Mucosa of rectum (tissue), 2 donors: ENCODE measurements at regions not wholly inside any gene's neighbourhood (a gene's known extent, or its start where the extent isn't known, plus 50 kb on each side); places are given as distances from the start of the nearest gene placed in this dataset.
"Not testable (repeated sequence)": the region's sequence is repeated elsewhere in the genome, so short reads cannot be mapped to it uniquely, and the experiment has no call there.

Source experiments
- H3K27ac ChIP-seq, 2 donors: one replicate each; pipeline ENCODE4 v1.7.0; 2013; ENCODE audit warnings: inconsistent platforms in 2 of 2, low read depth in 2 of 2, low read length in 2 of 2
- H3K27me3 ChIP-seq, 2 donors: one replicate each; pipeline ENCODE4 v1.7.0; 2013; ENCODE audit warnings: low read length in 2 of 2; ENCODE audit not compliant: control insufficient read depth in 2 of 2, insufficient read depth in 2 of 2
- H3K36me3 ChIP-seq, 2 donors: one replicate each; pipeline ENCODE4 v1.7.0; 2013; ENCODE audit warnings: low read length in 2 of 2; ENCODE audit not compliant: control insufficient read depth in 2 of 2, insufficient read depth in 2 of 2
- H3K4me1 ChIP-seq, 2 donors: one replicate each; pipeline ENCODE4 v1.7.0; 2013; ENCODE audit warnings: low read length in 2 of 2, mild to moderate bottlenecking in 1 of 2; ENCODE audit not compliant: control insufficient read depth in 2 of 2, insufficient read depth in 2 of 2
- H3K4me3 ChIP-seq, 2 donors: one replicate each; pipeline ENCODE4 v1.7.0; 2013; ENCODE audit warnings: low read length in 2 of 2
- H3K9ac ChIP-seq, 2 donors: one replicate each; pipeline ENCODE4 v1.7.0; 2013; ENCODE audit warnings: low read length in 2 of 2, low read depth in 1 of 2, mild to moderate bottlenecking in 1 of 2
- H3K9me3 ChIP-seq, 2 donors: one replicate each; pipeline ENCODE4 v1.7.0; 2013; ENCODE audit warnings: low read length in 2 of 2; ENCODE audit not compliant: control insufficient read depth in 2 of 2
- donor health status: healthy.
- donor health status: Normal muscosa, but diverticular disease.

- not testable (repeated sequence) for H3K36me3 ChIP-seq, H3K4me3 ChIP-seq, H3K4me1 ChIP-seq, H3K27me3 ChIP-seq, H3K9me3 ChIP-seq, H3K9ac ChIP-seq, H3K27ac ChIP-seq
Observed at GRCh38 chrX:96561129-96561528, 123.5 kb upstream of the DIAPH2 start.

- no peaks in the 10 kb centered on the region for H3K9me3 ChIP-seq
- H3K4me3 ChIP-seq, result no peak overlapping the region
- H3K36me3 ChIP-seq, result no peaks in the 10 kb centered on the region
- no peak overlapping the region for H3K9ac ChIP-seq
- H3K27me3 ChIP-seq, result no peaks in the 10 kb centered on the region
- no peaks in the 10 kb centered on the region for H3K4me1 ChIP-seq
- H3K27ac ChIP-seq, result no peak overlapping the region
Observed at GRCh38 chrX:96563646-96564045, 121.0 kb upstream of the DIAPH2 start.

DNA sequence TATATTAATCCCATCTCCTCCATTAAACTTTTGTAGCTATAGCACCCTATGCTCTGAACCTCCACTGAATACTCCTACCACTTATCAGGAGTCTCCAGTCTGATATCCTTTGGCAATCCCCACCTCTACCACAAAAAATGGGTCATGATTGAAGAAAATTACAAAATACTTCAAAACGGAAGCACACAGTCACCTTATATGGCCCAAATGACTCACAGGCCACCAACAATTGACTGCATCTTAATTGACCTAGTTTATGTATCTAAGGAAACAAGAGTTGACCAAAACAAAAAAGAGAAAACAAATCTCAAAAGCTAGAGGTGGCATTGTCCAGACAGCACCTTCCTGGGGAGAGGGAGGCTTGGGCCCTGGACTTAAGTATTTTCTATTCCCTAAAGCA is 120.0 kb upstream of the DIAPH2 start:
- Histone ChIP-seq H3K4me3 (no peak overlapping the region), H3K36me3 (no peaks in the 10 kb centered on the region), H3K27ac (no peak overlapping the region), H3K9ac (no peak overlapping the region), H3K4me1 (no peaks in the 10 kb centered on the region), H3K27me3 (no peaks in the 10 kb centered on the region), H3K9me3 (no peaks in the 10 kb centered on the region)

DNA sequence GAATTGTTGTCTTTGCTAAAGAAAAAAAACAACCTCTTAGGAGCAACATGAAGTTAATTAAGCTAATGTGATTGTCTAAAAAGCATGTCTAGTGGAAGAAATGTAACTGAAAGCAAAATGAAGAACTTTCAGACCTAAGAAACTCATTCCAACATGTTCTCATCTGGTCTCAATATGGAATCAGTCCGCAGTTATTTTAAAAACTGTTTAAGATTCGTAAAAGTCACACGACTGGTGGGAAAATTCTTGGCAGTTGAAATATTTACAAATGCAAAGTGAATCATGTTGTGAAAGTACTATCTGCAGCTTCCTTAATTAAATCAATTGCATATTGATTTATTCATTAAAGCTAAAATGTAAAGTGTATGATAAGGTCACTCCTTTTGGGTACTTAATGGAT is 117.8 kb upstream of the DIAPH2 start:
- Histone ChIP-seq H3K9me3 (no peaks in the 10 kb centered on the region), H3K27ac (no peak overlapping the region), H3K4me1 (no peaks in the 10 kb centered on the region), H3K9ac (no peak overlapping the region), H3K4me3 (no peak overlapping the region), H3K36me3 (no peaks in the 10 kb centered on the region), H3K27me3 (no peaks in the 10 kb centered on the region)

DNA sequence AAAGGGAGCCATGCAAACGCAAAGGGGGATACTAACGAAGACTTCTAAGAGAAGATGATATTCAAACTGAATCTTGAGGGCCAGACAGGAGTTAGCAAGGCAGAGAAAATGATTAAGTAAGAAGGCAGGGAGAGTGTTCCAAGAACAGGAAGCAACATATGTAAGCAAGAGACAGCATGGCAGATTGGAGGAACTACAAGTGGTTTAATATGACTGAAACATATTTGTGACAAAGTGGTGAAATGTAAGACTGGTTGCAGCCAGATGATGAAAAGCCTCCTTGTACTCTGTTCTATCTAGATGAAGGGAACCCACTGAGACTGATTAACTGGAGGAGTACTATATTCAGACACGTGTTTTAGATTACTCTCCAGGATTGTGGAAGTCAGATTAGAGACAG is 116.6 kb upstream of the DIAPH2 start:
- Histone ChIP-seq H3K4me3 (no peak overlapping the region), H3K27me3 (no peaks in the 10 kb centered on the region), H3K9me3 (no peaks in the 10 kb centered on the region), H3K27ac (no peak overlapping the region), H3K4me1 (no peaks in the 10 kb centered on the region), H3K9ac (no peak overlapping the region), H3K36me3 (no peaks in the 10 kb centered on the region)

- H3K27ac ChIP-seq, result no peak overlapping the region
- H3K4me1 ChIP-seq, result no peaks in the 10 kb centered on the region
- H3K36me3 ChIP-seq, result no peaks in the 10 kb centered on the region
- H3K27me3 ChIP-seq, result no peaks in the 10 kb centered on the region
- H3K9ac ChIP-seq, result no peak overlapping the region
- H3K9me3 ChIP-seq, result no peaks in the 10 kb centered on the region
- no peak overlapping the region for H3K4me3 ChIP-seq
Observed at GRCh38 chrX:96569034-96569433, 115.6 kb upstream of the DIAPH2 start.

DNA sequence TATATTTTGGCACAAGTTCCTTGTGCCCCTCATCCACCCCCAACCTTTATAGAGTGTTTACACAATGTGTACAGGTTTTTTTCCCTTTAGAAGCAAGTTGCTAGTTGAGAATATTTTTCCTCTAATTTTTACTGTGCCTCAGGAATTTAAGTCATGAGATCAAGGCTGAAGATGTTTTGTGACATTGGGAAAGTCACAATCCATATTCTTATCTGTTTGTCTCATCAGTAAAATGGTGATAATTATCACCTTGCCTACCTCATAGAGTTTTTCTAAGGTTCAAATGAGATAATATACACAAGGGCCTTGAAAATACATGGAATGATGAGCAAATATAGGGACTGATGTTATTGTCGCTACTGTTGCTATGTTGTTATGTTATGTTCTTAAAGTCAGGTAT is 109.6 kb upstream of the DIAPH2 start:
- Histone ChIP-seq H3K36me3 (no peaks in the 10 kb centered on the region), H3K4me1 (no peaks in the 10 kb centered on the region), H3K27ac (no peak overlapping the region), H3K9ac (no peak overlapping the region), H3K9me3 (peaks cover 0 to 2% of the 10 kb centered on the region in 2 donors), H3K27me3 (no peaks in the 10 kb centered on the region), H3K4me3 (no peak overlapping the region)

- Histone ChIP-seq H3K9me3 (peaks cover 0 to 2% of the 10 kb centered on the region in 2 donors), H3K36me3 (no peaks in the 10 kb centered on the region)
Observed at GRCh38 chrX:96576368-96576767, 108.3 kb upstream of the DIAPH2 start.

GRCh38 chrX:96578781-96579180 is 105.9 kb upstream of the DIAPH2 start:
- Histone ChIP-seq H3K36me3 (no peaks in the 10 kb centered on the region), H3K27me3 (no peaks in the 10 kb centered on the region), H3K27ac (no peak overlapping the region), H3K4me1 (no peaks in the 10 kb centered on the region), H3K4me3 (no peak overlapping the region), H3K9ac (no peak overlapping the region), H3K9me3 (peaks cover 0 to 2% of the 10 kb centered on the region in 2 donors)

More at GRCh38 chrX:96576368-96576767, 108.3 kb upstream of the DIAPH2 start:
- Histone ChIP-seq H3K4me3 (no peak overlapping the region), H3K27ac (no peak overlapping the region), H3K27me3 (no peaks in the 10 kb centered on the region), H3K9ac (no peak overlapping the region), H3K4me1 (no peaks in the 10 kb centered on the region)

GRCh38 chrX:96579252-96579651 is 105.4 kb upstream of the DIAPH2 start:
- Histone ChIP-seq H3K36me3 (no peaks in the 10 kb centered on the region), H3K9me3 (peaks cover 0 to 2% of the 10 kb centered on the region in 2 donors), H3K27me3 (no peaks in the 10 kb centered on the region), H3K4me1 (no peaks in the 10 kb centered on the region), H3K4me3 (no peak overlapping the region), H3K27ac (no peak overlapping the region), H3K9ac (no peak overlapping the region)

GRCh38 chrX:96590403-96590802 is 94.2 kb upstream of the DIAPH2 start:
- H3K9ac ChIP-seq, result no peak overlapping the region
- H3K4me1 ChIP-seq, result no peaks in the 10 kb centered on the region
- H3K27ac ChIP-seq, result no peak overlapping the region
- H3K4me3 ChIP-seq, result no peak overlapping the region
- no peaks in the 10 kb centered on the region for H3K9me3 ChIP-seq
- H3K27me3 ChIP-seq, result no peaks in the 10 kb centered on the region
- H3K36me3 ChIP-seq, result no peaks in the 10 kb centered on the region
